AG04450 (cell line): ENCODE measurements at regions not wholly inside any gene's neighbourhood (a gene's known extent, or its start where the extent isn't known, plus 50 kb on each side); places are given as distances from the start of the nearest gene placed in this dataset.

Experiments
- CTCF ChIA-PET: fragments of 300-600, 350-600 bp; formaldehyde crosslinking; extraction: SDS; loops from one replicate; lab custom pipeline; 2022; ENCODE audit warnings: antibody characterized with exemption, inconsistent platforms; lab: Charles Lee
- POLR2A ChIA-PET: fragments of 350-600 bp; formaldehyde crosslinking; extraction: SDS; loops from one replicate; lab custom pipeline; 2021; ENCODE audit warnings: antibody characterized with exemption, inconsistent platforms; lab: Yijun Ruan, JAX
- DNase-seq: peaks from one replicate; pipeline ENCODE4 v3.0.0-alpha.2; 2011; ENCODE audit warnings: low read depth, low spot score
- H3K27ac ChIP-seq: one replicate; pipeline ENCODE4 v1.5.1; 2012; ENCODE audit warnings: low read depth, low read length, control low read depth
- H3K27me3 ChIP-seq: one replicate; pipeline ENCODE4 v1.6.0; 2012; ENCODE audit warnings: low read length; ENCODE audit not compliant: control insufficient read depth, insufficient read depth
- H3K4me3 ChIP-seq: 2 replicates; pipeline ENCODE4 v1.5.1; 2011; ENCODE audit warnings: mild to moderate bottlenecking, low read depth, low read length, control low read depth
- H3K9me3 ChIP-seq: 2 replicates; pipeline ENCODE4 v1.5.1; 2012; ENCODE audit warnings: low read length; ENCODE audit not compliant: control insufficient read depth, insufficient read depth
- TF ChIP-seq, protein P1 (sequence below): IDR thresholded peaks from 2 replicates; pipeline ENCODE4 v1.5.1; 2011; ENCODE audit warnings: low read depth, low read length, control low read depth, inconsistent platforms

DNA sequence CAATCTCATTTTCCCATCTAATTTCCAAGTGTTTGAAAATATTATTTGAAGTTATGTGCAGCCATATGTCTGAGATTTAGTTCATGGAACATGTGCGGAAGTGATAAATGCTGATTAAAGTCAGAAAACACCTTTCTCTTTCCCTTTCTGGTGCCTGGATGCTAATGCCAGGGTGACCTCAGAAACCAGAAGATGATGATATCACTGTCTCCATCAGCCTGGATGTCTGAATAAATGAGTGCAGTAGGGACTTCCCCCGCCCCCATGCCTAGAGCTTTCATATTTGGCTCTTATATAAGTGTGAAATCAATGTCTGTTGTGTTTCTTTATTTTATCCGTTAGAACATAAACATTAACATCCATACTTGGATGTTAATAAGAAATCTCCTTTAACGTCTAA lies 261.9 kb upstream of the LRIG3 start:
- TF ChIP-seq, protein P1, sequence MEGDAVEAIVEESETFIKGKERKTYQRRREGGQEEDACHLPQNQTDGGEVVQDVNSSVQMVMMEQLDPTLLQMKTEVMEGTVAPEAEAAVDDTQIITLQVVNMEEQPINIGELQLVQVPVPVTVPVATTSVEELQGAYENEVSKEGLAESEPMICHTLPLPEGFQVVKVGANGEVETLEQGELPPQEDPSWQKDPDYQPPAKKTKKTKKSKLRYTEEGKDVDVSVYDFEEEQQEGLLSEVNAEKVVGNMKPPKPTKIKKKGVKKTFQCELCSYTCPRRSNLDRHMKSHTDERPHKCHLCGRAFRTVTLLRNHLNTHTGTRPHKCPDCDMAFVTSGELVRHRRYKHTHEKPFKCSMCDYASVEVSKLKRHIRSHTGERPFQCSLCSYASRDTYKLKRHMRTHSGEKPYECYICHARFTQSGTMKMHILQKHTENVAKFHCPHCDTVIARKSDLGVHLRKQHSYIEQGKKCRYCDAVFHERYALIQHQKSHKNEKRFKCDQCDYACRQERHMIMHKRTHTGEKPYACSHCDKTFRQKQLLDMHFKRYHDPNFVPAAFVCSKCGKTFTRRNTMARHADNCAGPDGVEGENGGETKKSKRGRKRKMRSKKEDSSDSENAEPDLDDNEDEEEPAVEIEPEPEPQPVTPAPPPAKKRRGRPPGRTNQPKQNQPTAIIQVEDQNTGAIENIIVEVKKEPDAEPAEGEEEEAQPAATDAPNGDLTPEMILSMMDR, result no peak
- CTCF ChIA-PET, result no interaction called here
- Histone ChIP-seq H3K27me3 (no peaks in the 10 kb centered on the region), H3K9me3 (no peaks in the 10 kb centered on the region), H3K27ac (no peak overlapping the region), H3K4me3 (no peak overlapping the region)
- DNase-seq, result no peak
- POLR2A ChIA-PET, result no interaction called here

GRCh38 chr12:59181196-59181777 lies 261.0 kb upstream of the LRIG3 start:
- DNase-seq, result no peak
- Histone ChIP-seq H3K27me3 (no peaks in the 10 kb centered on the region), H3K9me3 (no peaks in the 10 kb centered on the region), H3K27ac (no peak overlapping the region), H3K4me3 (no peak overlapping the region)
- POLR2A ChIA-PET, result no interaction called here
- CTCF ChIA-PET, result interaction anchor here (1.4 kb wide), 1 partner anchor 16 kb away, joined by 3 read pairs; no protein-coding TSS in a partner anchor
- TF ChIP-seq, protein P1, result no peak

- TF ChIP-seq, protein P1, result no peak
- CTCF ChIA-PET, result no interaction called here
- Histone ChIP-seq H3K9me3 (no peaks in the 10 kb centered on the region), H3K27ac (no peak overlapping the region), H3K4me3 (no peak overlapping the region), H3K27me3 (no peaks in the 10 kb centered on the region)
- POLR2A ChIA-PET, result no interaction called here
- no peak for DNase-seq
Observed at GRCh38 chr12:59179231-59179630, 258.9 kb upstream of the LRIG3 start.

DNA sequence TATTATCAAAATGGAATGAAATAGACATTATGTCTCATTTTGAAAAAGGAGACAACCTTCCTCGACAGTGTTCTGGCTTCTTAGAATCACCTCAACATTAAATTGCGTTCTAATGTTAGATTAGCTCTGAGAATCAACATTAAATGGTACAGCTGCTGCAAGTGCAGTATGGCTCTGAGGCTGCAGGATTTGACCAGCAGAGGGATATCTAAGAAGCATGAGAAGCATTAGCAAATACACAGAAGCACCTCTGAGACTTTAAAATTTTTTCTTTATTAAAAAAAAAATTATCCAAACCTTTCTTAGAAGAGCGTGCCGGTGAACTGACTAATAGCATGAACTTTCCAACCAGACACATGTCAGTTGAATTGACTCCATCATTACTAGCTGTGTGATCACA lies 253.4 kb upstream of the LRIG3 start:
- no peak overlapping the region for H3K27ac ChIP-seq
- TF ChIP-seq, protein P1, result peak; percentile 55
- no peaks in the 10 kb centered on the region for H3K27me3 ChIP-seq
- no peak for DNase-seq
- ChIA-PET CTCF (interaction anchor here (0.6 to 1.6 kb wide), 5 partner anchors 9 to 1253 kb away, joined by 3 to 5 read pairs (median 4); no protein-coding TSS in a partner anchor), POLR2A (no interaction called here)
- H3K9me3 ChIP-seq, result no peaks in the 10 kb centered on the region
- no peak overlapping the region for H3K4me3 ChIP-seq

DNA sequence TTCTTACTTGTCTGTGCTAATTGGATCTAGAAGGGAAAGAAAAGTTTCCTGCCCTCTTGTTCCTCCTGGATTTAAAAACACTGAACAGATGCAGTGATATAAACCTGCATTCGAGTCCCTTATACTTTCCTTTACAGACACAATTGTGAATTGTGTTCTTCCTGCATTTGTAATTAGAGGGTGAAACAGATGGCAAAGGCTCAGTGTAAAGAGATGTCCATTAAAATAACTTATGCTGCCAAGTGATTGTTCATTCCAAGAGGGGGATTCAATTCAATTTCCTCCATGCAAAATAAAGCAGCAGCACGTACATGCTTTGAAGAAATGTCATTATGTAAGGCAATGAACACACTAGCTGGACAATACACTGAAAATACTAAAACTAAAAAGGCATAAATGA lies 248.3 kb upstream of the LRIG3 start:
- TF ChIP-seq, protein P1, result no peak
- no peaks in the 10 kb centered on the region for H3K27me3 ChIP-seq
- ChIA-PET CTCF (interaction anchor here (1.4 to 2.3 kb wide), 2 partner anchors 53 to 55 kb away, joined by 3 to 7 read pairs; no protein-coding TSS in a partner anchor), POLR2A (no interaction called here)
- H3K9me3 ChIP-seq, result no peaks in the 10 kb centered on the region
- no peak overlapping the region for H3K27ac ChIP-seq
- DNase-seq, result no peak
- H3K4me3 ChIP-seq, result no peak overlapping the region
